Fibroblast of the aortic adventitia (primary cell): ENCODE measurements at regions not wholly inside any gene's neighbourhood (a gene's known extent, or its start where the extent isn't known, plus 50 kb on each side); places are given as distances from the start of the nearest gene placed in this dataset.
A peak's percentile ranks its signal among the peaks of the same experiment; 100 is the strongest.

Experiments
- DNase-seq: peaks from one replicate; pipeline ENCODE4 v3.0.0-alpha.2; 2010; ENCODE audit warnings: low read depth
- H3K4me3 ChIP-seq: 2 replicates; pipeline ENCODE4 v1.5.1; 2011; ENCODE audit warnings: low read depth, mild to moderate bottlenecking, control low read depth, low read length, moderate library complexity
- CTCF ChIP-seq: IDR thresholded peaks from 2 replicates; pipeline ENCODE4 v1.5.1; 2011; ENCODE audit warnings: mild to moderate bottlenecking, low read length, control low read depth, inconsistent platforms; ENCODE audit not compliant: insufficient read depth

- DNase-seq = no peak
- TF ChIP-seq CTCF = no peak
- no peak overlapping the region for H3K4me3 ChIP-seq
These were observed 797.9 kb upstream of the INTU start for GRCh38 chr4:126834854-126835253.

- peak; percentile 41 for DNase-seq
- no peak for TF ChIP-seq CTCF
- H3K4me3 ChIP-seq = no peak overlapping the region
These were observed 793.6 kb upstream of the INTU start for GRCh38 chr4:126838941-126839679.

GRCh38 chr4:126843492-126844067 is 789.2 kb upstream of the INTU start:
- no peak for DNase-seq
- no peak overlapping the region for H3K4me3 ChIP-seq
- no peak for TF ChIP-seq CTCF

- peak; percentile 94 for DNase-seq
- no peak for TF ChIP-seq CTCF
- no peak overlapping the region for H3K4me3 ChIP-seq
These were observed 782.5 kb upstream of the INTU start for GRCh38 chr4:126850286-126850685.

GRCh38 chr4:126851391-126851790 is 781.4 kb upstream of the INTU start:
- no peak for TF ChIP-seq CTCF
- H3K4me3 ChIP-seq = no peak overlapping the region
- DNase-seq = peak; percentile 49

- DNase-seq = no peak
- H3K4me3 ChIP-seq = no peak overlapping the region
- no peak for TF ChIP-seq CTCF
These were observed 779.0 kb upstream of the INTU start for GRCh38 chr4:126853715-126854114.

GRCh38 chr4:126856906-126857305 is 775.9 kb upstream of the INTU start:
- TF ChIP-seq CTCF = no peak
- DNase-seq = no peak
- H3K4me3 ChIP-seq = no peak overlapping the region
